ENCODE measurements at regions not wholly inside any gene's neighbourhood (a gene's known extent, or its start where the extent isn't known, plus 50 kb on each side); places are given as distances from the start of the nearest gene placed in this dataset.
"Not testable (repeated sequence)": the region's sequence is repeated elsewhere in the genome, so short reads cannot be mapped to it uniquely, and the experiment has no call there.

- no peak for DNase-seq (ENCODE audit: low read depth)
Observed at GRCh38 chr7:114082642-114083165, 163.9 kb upstream of the PPP1R3A start.

- peak; percentile 37 for DNase-seq (ENCODE audit: low read depth)
Observed at GRCh38 chr7:114081606-114082425, 163.0 kb upstream of the PPP1R3A start.

- DNase-seq (ENCODE audit: low read depth) = not testable (repeated sequence)
Observed at GRCh38 chr7:114077158-114077524, 158.3 kb upstream of the PPP1R3A start.

- DNase-seq (ENCODE audit: low read depth) = not testable (repeated sequence)
Observed at GRCh38 chr7:114076392-114077157, 157.8 kb upstream of the PPP1R3A start.

- DNase-seq (ENCODE audit: low read depth) = no peak
Observed at GRCh38 chr7:114073701-114074100, 154.9 kb upstream of the PPP1R3A start.

GRCh38 chr7:114070246-114070645 is 151.4 kb upstream of the PPP1R3A start:
- DNase-seq (ENCODE audit: low read depth) = no peak

- no peak for DNase-seq (ENCODE audit: low read depth)
Observed at GRCh38 chr7:114062810-114063209, 144.0 kb upstream of the PPP1R3A start.

GRCh38 chr7:114051871-114052331 is 133.1 kb upstream of the PPP1R3A start:
- no peak for DNase-seq (ENCODE audit: low read depth)

- DNase-seq (ENCODE audit: low read depth) = no peak
Observed at GRCh38 chr7:114050571-114050970, 131.8 kb upstream of the PPP1R3A start.

GRCh38 chr7:114048386-114049235 is 129.8 kb upstream of the PPP1R3A start:
- DNase-seq (ENCODE audit: low read depth) = peak; percentile 13

- peak; percentile 60 for DNase-seq (ENCODE audit: low read depth)
Observed at GRCh38 chr7:114047889-114048288, 129.1 kb upstream of the PPP1R3A start.

- no peak for DNase-seq (ENCODE audit: low read depth)
Observed at GRCh38 chr7:114033475-114033874, 114.7 kb upstream of the PPP1R3A start.

GRCh38 chr7:114026486-114027089 is 107.8 kb upstream of the PPP1R3A start:
- peak; percentile 9 for DNase-seq (ENCODE audit: low read depth)

GRCh38 chr7:114021135-114021534 is 102.3 kb upstream of the PPP1R3A start:
- DNase-seq (ENCODE audit: low read depth) = no peak

GRCh38 chr7:114008696-114009095 is 89.9 kb upstream of the PPP1R3A start:
- no peak for DNase-seq (ENCODE audit: low read depth)

GRCh38 chr7:114007386-114007785 is 88.6 kb upstream of the PPP1R3A start:
- DNase-seq (ENCODE audit: low read depth) = no peak

GRCh38 chr7:113998934-113999333 is 80.1 kb upstream of the PPP1R3A start:
- DNase-seq (ENCODE audit: low read depth) = no peak

GRCh38 chr7:113996405-113996804 is 77.6 kb upstream of the PPP1R3A start:
- DNase-seq (ENCODE audit: low read depth) = no peak

- DNase-seq (ENCODE audit: low read depth) = no peak
Observed at GRCh38 chr7:113986216-113986615, 67.4 kb upstream of the PPP1R3A start.

GRCh38 chr7:113976508-113976907 is 57.7 kb upstream of the PPP1R3A start:
- DNase-seq (ENCODE audit: low read depth) = no peak

- no peak for DNase-seq (ENCODE audit: low read depth)
Observed at GRCh38 chr7:113968713-113969112, 49.9 kb upstream of the PPP1R3A start.

All from HS-5 (cell line).